Nephron progenitor cell (in vitro differentiated cells): ENCODE measurements at regions not wholly inside any gene's neighbourhood (a gene's known extent, or its start where the extent isn't known, plus 50 kb on each side); places are given as distances from the start of the nearest gene placed in this dataset.

Experiments
- DNase-seq: peaks from one replicate; pipeline ENCODE4 v3.0.0; 2021
- H3K27ac Mint-ChIP-seq: 2 replicates; pipeline ENCODE4 v1.8.0; 2021; ENCODE audit warnings: mild to moderate bottlenecking, moderate library complexity, mixed read lengths
- H3K27me3 Mint-ChIP-seq: 2 replicates; pipeline ENCODE4 v1.8.0; 2021; ENCODE audit warnings: mild to moderate bottlenecking, low read depth, mixed read lengths; ENCODE audit not compliant: poor library complexity
- H3K36me3 Mint-ChIP-seq: 2 replicates; pipeline ENCODE4 v1.8.0; 2021; ENCODE audit warnings: low read depth, mixed read lengths
- H3K4me1 Mint-ChIP-seq: 2 replicates; pipeline ENCODE4 v1.8.0; 2021; ENCODE audit warnings: mixed read lengths
- H3K4me3 Mint-ChIP-seq: 2 replicates; pipeline ENCODE4 v1.8.0; 2021; ENCODE audit warnings: mild to moderate bottlenecking, moderate library complexity, mixed read lengths
- H3K9me3 Mint-ChIP-seq: 2 replicates; pipeline ENCODE4 v1.8.0; 2021; ENCODE audit warnings: mild to moderate bottlenecking, moderate library complexity, mixed read lengths
- CTCF ChIP-seq: fragments of 200-600 bp; sonication (generic); IDR thresholded peaks from 2 replicates; pipeline ENCODE4 v1.5.0; 2021; ENCODE audit warnings: antibody characterized with exemption

GRCh38 chr4:54513204-54513603 lies 144.6 kb upstream of the KIT start:
- no peak for DNase-seq
- no peak overlapping the region for H3K27ac Mint-ChIP-seq
- no peak overlapping the region for H3K4me3 Mint-ChIP-seq
- no peak for TF ChIP-seq CTCF
- peaks cover 5% of the 10 kb centered on the region for H3K27me3 Mint-ChIP-seq
- peaks cover 14% of the 10 kb centered on the region for H3K4me1 Mint-ChIP-seq
- peaks cover 3% of the 10 kb centered on the region for H3K9me3 Mint-ChIP-seq
- no peaks in the 10 kb centered on the region for H3K36me3 Mint-ChIP-seq

GRCh38 chr4:54513741-54514140 lies 144.0 kb upstream of the KIT start:
- TF ChIP-seq CTCF = no peak
- DNase-seq = no peak
- peaks cover 5% of the 10 kb centered on the region for H3K27me3 Mint-ChIP-seq
- H3K36me3 Mint-ChIP-seq = no peaks in the 10 kb centered on the region
- peaks cover 14% of the 10 kb centered on the region for H3K4me1 Mint-ChIP-seq
- H3K27ac Mint-ChIP-seq = no peak overlapping the region
- H3K4me3 Mint-ChIP-seq = no peak overlapping the region
- H3K9me3 Mint-ChIP-seq = peaks cover 3% of the 10 kb centered on the region

GRCh38 chr4:54516556-54517215 lies 141.1 kb upstream of the KIT start:
- H3K36me3 Mint-ChIP-seq = no peaks in the 10 kb centered on the region
- H3K9me3 Mint-ChIP-seq = peaks cover 3% of the 10 kb centered on the region
- no peaks in the 10 kb centered on the region for H3K4me1 Mint-ChIP-seq
- H3K27me3 Mint-ChIP-seq = no peaks in the 10 kb centered on the region
- TF ChIP-seq CTCF = no peak
- no peak for DNase-seq
- no peak overlapping the region for H3K4me3 Mint-ChIP-seq
- no peak overlapping the region for H3K27ac Mint-ChIP-seq

- H3K4me1 Mint-ChIP-seq = no peaks in the 10 kb centered on the region
- no peak overlapping the region for H3K27ac Mint-ChIP-seq
- peaks cover 3% of the 10 kb centered on the region for H3K9me3 Mint-ChIP-seq
These were observed 139.8 kb upstream of the KIT start for GRCh38 chr4:54517781-54518444.

GRCh38 chr4:54525602-54526001 lies 132.2 kb upstream of the KIT start:
- H3K9me3 Mint-ChIP-seq = peaks cover 6% of the 10 kb centered on the region
- H3K27ac Mint-ChIP-seq = no peak overlapping the region
- H3K36me3 Mint-ChIP-seq = no peaks in the 10 kb centered on the region
- TF ChIP-seq CTCF = no peak
- H3K27me3 Mint-ChIP-seq = peaks cover 26% of the 10 kb centered on the region
- no peak for DNase-seq
- H3K4me1 Mint-ChIP-seq = peaks cover 6% of the 10 kb centered on the region
- no peak overlapping the region for H3K4me3 Mint-ChIP-seq

More at GRCh38 chr4:54517781-54518444, 139.8 kb upstream of the KIT start:
- Mint-ChIP-seq H3K27me3 (peaks cover 1% of the 10 kb centered on the region), H3K36me3 (no peaks in the 10 kb centered on the region), H3K4me3 (no peak overlapping the region)
- no peak for TF ChIP-seq CTCF
- DNase-seq = no peak

GRCh38 chr4:54526560-54526959 lies 131.2 kb upstream of the KIT start:
- TF ChIP-seq CTCF = no peak
- Mint-ChIP-seq H3K9me3 (peaks cover 6% of the 10 kb centered on the region), H3K4me1 (peaks cover 6% of the 10 kb centered on the region), H3K36me3 (no peaks in the 10 kb centered on the region), H3K4me3 (no peak overlapping the region), H3K27ac (no peak overlapping the region), H3K27me3 (peaks cover 26% of the 10 kb centered on the region)
- DNase-seq = no peak
